HG02943 (cell line): ENCODE measurements at regions not wholly inside any gene's neighbourhood (a gene's known extent, or its start where the extent isn't known, plus 50 kb on each side); places are given as distances from the start of the nearest gene placed in this dataset.
A peak's percentile ranks its signal among the peaks of the same experiment; 100 is the strongest.

Experiments used
- ATAC-seq: cut with Tn5 transposase; IDR thresholded peaks from one replicate; pipeline ENCODE4 v1.9.1; 2021; ENCODE audit warnings: mild to moderate bottlenecking, low read depth, moderate library complexity; ENCODE audit not compliant: unreplicated experiment

GRCh38 chr6:104522533-104522932 is 337.2 kb downstream of the HACE1 start:
- no peak for ATAC-seq

- no peak for ATAC-seq
These were observed 338.5 kb downstream of the HACE1 start for GRCh38 chr6:104521176-104521575.

- no peak for ATAC-seq
These were observed 340.2 kb downstream of the HACE1 start for GRCh38 chr6:104519566-104519965.

GRCh38 chr6:104509355-104509754 is 350.4 kb downstream of the HACE1 start:
- no peak for ATAC-seq

- no peak for ATAC-seq
These were observed 353.3 kb downstream of the HACE1 start for GRCh38 chr6:104506429-104506828.

GRCh38 chr6:104505838-104506237 is 353.9 kb downstream of the HACE1 start:
- ATAC-seq, result no peak

- ATAC-seq, result no peak
These were observed 359.5 kb downstream of the HACE1 start for GRCh38 chr6:104500265-104500664.

- no peak for ATAC-seq
These were observed 373.7 kb downstream of the HACE1 start for GRCh38 chr6:104486035-104486434.

GRCh38 chr6:104484626-104485025 is 375.1 kb downstream of the HACE1 start:
- no peak for ATAC-seq

- no peak for ATAC-seq
These were observed 375.5 kb downstream of the HACE1 start for GRCh38 chr6:104484191-104484590.

GRCh38 chr6:104483225-104483834 is 376.4 kb downstream of the HACE1 start:
- ATAC-seq, result no peak

GRCh38 chr6:104477569-104477968 is 382.1 kb downstream of the HACE1 start:
- no peak for ATAC-seq

GRCh38 chr6:104473021-104473429 is 386.7 kb downstream of the HACE1 start:
- ATAC-seq, result no peak

GRCh38 chr6:104472021-104472901 is 387.5 kb downstream of the HACE1 start:
- ATAC-seq, result no peak

- no peak for ATAC-seq
These were observed 393.4 kb downstream of the HACE1 start for GRCh38 chr6:104466306-104466705.

GRCh38 chr6:104462811-104463599 is 396.7 kb downstream of the HACE1 start:
- ATAC-seq, result no peak

- ATAC-seq, result no peak
These were observed 398.8 kb downstream of the HACE1 start for GRCh38 chr6:104460738-104461483.

GRCh38 chr6:104459543-104459942 is 400.2 kb downstream of the HACE1 start:
- peak; percentile 83 for ATAC-seq

GRCh38 chr6:104449918-104450317 is 409.8 kb downstream of the HACE1 start:
- no peak for ATAC-seq
